Embryonic facial prominence (tissue), 1 donor: ENCODE measurements at regions not wholly inside any gene's neighbourhood (a gene's known extent, or its start where the extent isn't known, plus 50 kb on each side); places are given as distances from the start of the nearest gene placed in this dataset.
"Not testable (repeated sequence)": the region's sequence is repeated elsewhere in the genome, so short reads cannot be mapped to it uniquely, and the experiment has no call there.

Experiments used
- DNase-seq: peaks from one replicate; pipeline ENCODE4 v3.0.0-alpha.2; 2016; ENCODE audit errors: extremely low spot score

DNA sequence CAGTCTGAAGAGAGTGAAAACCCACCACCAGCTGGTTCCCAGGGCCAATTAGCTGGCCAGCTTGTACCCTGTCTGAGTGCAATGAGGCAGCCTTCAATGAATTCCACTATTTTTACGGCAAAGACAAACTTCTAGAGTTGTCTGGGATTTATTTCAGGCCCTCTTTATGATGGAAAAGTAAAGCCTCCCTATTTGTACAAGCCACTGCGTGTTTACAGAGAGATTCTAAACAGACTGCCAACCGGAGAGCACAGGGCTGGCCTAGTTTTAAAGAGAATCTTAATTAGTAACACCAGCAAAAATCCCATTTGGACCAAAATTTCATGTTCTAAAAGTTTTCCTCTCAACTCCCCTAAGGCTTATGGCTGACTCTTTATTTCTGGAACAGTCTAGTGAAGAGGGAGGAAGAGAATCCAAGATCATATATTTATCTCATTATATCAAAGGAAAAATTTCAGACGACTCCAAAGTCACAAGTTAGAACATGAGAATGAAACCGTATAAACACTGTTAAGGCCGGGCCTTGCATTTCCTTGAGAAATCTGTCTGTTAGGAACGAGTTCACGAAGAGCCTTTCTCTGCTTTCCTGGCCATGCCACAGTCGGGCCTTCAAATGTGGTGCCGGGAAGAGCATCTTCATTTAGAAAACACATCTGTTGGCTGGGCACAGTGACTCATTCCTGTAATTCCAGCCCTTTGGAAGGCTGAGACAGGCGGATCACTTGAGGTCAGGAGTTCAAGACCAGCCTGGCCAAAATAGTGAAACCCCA lies 724.6 kb upstream of the NRP1 start:
- no peak for DNase-seq

DNA sequence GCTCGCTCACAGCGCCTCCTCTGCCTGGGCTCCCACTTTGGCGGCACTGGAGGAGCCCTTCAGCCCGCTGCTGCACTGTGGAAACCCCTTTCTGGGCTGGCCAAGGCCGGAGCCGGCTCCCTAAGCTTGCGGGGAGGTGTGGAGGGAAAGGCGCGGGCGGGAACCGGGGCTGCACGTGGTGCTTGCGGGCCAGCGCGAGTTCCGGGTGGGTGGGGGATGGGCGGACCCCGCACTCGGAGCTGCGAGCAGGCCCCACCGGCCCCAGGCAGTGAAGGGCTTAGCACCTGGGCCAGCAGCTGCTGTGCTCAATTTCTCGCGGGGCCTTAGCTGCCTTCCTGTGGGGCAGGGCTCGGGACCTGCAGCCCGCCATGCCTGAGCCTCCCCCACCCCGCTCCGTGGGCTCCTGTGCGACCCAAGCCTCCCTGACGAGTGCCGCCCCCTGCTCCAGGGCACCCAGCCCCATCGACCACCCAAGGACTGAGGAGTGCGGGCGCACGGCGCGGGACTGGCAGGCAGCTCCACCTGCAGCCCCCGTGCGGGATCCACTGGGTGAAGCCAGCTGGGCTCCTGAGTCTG lies 721.0 kb upstream of the NRP1 start:
- DNase-seq = not testable (repeated sequence)

DNA sequence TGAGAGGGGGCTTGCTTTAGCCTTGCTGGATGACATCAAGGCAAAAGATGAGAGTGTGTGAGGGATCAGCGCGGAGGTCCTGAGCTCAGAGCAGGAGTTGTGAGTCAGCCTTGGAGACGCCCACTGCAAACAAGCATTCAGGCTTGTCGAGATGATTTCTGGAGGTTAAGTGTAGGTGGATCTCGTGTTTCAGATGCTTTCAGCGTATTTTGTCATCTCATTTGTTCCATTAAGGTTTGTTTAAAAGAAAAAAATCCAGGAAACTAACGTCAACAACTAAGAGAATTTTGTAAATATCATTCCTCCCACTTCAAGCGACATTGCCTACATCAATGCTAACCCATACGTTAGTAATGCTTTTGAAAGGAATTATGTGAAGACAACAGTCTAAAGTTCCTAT lies 715.4 kb upstream of the NRP1 start:
- no peak for DNase-seq

DNA sequence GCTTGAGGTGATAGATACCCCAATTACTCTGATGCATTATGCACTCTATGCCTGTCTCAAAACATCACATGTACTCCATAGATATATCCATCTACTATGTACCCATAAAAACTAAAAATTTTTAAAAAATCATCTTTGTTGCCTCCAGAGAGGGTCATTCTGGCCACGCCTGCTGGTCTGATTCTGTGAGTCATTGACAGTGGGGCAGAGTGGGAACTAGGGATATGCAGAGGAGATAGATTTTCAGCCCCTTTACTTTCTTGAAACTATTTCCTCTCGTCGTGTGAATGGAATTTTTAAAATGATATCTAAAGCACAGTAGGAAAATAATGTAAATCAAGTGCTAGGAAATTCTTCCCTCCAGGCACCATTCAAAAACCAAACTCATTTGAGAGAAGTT lies 715.0 kb upstream of the NRP1 start:
- DNase-seq = no peak

DNA sequence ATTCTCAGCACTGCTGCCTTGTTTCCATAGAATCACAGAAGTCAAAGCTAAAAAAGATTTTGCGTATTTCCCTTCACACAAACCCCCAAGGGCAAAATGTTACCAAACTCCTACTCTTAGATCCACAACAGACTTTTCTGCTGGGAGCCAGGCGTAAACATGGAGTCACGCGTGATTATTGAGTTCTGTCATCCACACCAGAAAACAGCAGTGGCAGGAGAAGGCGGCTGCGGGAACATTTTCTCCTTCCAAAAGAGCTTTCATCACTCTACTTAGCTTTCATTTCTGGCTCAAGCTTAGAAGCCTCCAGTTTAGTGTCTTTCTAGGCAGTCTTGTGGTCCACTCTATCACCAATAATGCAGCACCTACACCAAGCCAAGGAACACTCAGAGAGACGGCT lies 712.9 kb upstream of the NRP1 start:
- no peak for DNase-seq

DNA sequence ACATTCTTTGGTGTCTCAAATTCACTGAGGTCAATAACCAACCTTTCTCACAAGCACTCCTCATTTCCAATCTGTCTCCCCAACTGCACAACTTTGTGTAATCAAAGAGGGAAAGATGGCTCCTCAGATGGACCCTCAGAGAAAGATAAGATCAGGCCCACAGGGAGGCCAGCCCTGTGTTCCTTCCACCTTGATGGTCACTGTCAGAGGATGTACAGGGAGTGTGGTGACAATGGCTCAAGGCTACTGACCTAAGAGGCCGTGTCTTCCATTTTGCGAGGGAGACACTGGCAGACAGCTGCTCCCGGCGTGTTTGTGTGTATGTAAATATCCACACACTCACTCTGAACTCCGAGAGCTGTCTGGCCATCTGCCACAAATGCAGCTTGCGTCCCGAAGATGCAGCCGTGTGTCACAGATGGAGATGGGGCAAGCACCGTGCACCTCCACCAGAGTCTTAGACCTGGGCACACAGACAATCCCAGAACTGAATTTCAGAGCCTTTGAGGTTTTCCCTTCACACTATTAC lies 712.1 kb upstream of the NRP1 start:
- no peak for DNase-seq

DNA sequence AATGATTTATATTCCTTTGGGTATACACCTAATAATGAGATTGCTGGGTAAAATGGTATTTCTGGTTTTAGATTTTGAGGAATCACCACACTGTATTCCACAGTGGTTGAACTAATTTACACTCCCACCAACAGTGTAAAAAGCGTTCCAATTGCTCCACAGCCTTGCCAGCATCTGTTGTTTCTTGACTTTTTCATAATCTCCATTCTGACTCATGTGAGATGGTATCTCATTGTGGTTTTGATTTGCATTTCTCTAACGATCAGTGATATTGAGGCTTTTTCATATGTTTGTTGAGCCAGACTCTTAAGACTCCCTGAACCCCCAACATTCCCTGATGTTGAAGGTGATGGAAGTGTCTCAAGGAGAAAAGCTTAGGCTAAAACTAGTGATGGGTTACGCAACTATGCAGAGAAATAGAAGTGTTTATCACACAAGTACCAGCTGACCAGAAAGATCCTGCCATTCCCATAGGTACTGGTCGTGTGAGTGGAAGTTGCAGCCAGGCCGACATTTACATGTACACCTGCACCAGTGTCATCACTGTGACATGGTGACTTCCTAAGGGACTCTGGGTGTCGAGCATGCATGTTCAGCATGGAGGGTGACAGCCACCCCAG lies 711.2 kb upstream of the NRP1 start:
- DNase-seq = no peak

DNA sequence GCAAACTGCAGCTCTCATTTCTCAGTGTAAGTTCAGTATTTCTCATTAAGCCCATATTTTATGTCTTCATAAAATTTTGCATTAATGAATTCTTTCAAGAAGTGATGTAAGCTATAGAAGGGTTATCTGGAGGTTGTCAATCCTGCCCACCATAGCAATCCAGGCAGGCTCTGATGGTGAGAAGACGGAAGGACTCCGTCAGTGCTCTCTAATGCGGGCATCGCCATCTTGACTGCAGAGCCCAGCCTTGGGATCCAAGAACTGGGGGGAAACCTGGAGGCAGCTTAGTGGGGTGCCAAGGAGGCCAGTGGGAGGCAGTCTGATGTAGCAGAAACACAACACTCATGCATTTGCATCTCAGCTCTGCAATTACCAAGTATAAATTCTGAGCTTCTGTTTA lies 707.4 kb upstream of the NRP1 start:
- no peak for DNase-seq

DNA sequence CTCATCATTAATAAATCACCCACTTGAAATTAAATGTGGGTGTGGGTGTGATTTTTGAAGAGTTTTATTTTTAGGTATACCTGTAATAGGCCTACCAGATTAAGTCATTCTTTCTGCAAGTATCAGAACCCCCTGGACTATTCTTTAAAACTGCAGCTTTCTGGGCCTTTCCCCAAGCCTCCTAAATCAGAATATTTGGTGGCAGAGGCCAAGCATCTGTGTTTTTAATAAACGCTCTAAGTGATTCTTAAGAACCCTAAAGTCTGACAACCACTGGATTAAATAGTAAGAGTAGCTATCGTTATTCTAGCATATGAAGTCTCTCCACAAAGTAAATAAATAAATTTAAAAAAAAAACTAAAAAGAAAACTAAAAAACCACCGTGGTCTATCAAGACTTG lies 703.0 kb upstream of the NRP1 start:
- no peak for DNase-seq

DNA sequence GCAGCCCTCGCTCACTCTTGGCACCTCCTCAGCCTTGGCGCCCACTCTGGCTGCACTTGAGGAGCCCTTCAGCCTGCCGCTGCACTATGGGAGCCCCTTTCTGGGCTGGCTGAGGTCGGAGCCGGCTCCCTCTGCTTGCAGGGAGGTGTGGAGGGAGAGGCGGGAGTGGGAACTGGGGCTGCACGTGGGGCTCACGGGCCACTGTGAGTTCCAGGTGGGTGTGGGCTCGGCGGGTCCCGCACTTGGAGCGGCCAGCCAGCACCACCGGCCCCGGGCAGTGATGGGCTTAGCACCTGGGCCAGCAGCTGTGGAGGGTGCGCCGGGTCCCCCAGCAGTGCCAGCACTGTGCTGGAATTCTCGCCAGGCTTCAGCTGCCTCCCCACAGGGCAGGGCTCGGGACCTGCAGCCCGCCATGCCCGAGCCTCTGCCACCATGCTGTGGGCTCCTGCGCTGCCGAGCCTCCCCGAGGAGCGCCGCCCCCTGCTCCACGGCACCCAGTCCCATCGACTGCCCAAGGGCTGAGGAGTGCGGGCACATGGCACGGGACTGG lies 700.8 kb upstream of the NRP1 start:
- not testable (repeated sequence) for DNase-seq

DNA sequence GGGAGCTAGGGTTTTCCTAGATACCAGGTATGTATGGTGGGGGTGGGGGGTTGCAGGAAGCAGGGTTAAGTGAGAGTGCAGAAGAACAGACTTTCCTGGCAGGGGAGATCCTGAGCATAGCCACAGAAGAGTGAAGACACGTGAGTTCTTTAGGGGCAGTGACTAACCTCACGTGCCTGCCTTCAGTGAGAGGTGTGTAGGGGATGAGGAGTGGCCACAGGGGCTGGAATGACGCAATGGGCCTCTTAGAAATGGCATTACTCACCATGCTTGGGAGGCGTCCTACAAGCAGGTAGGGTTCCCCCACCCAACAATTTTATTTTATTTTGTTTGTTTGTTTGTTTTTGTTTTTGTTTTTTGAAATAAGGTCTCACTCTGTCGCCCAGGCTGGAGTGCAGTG lies 698.6 kb upstream of the NRP1 start:
- no peak for DNase-seq

DNA sequence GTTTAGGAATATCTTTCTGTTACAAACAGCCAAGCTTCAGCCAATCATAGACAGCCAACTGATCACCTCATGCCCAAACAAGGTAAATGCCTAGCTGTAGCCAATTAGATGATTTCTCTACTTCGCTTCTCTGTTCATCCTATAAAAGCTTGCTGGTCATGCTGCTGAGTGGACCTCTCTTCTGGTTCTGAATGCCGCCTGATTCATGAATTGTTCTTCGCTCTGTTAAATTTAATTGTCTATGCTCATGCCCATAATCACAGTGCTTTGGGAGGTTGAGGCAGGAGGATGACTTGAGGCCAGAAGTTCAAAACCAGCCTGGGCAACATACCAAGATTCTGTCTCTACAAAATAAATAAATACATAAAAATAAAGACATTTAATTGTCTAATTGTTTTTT lies 698.1 kb upstream of the NRP1 start:
- no peak for DNase-seq

DNA sequence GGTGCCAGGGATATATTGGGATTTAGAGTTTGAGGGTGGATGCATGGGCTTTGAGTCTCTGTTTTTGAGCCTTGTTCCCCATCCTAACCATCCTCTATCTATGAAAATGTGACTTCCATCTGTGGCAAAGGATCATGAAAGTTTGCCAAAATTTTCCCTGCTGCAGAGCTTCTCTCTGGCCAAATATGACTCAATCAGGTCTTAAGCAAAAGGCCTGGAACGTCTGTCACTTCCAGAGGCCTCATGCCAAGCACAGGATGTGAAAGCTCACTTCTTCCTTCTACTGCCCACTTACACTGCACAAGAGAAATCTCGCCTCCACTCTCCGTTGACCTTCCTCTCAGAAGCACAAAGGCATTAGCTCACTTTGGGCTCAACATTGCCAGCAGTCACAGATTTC lies 696.9 kb upstream of the NRP1 start:
- no peak for DNase-seq

DNA sequence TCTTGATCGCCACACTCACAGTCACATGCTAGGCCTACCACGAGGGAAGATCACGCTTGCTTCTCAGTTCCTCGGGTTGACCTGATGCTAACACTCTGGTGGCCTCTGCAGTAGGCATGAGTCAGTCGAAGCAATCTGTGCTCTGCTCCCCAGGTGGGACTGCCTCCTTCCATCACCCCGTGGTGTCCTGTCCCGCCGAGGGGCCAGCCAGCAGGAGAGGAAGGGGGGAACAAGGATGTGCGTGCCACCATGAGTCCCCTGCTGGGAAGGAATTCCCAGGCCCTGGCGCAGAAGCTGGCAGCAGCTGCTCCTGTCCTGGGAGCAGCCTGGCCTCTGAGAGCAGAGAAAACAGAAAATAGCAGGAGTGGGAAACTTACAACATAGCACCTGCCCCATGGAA lies 695.0 kb upstream of the NRP1 start:
- no peak for DNase-seq

DNA sequence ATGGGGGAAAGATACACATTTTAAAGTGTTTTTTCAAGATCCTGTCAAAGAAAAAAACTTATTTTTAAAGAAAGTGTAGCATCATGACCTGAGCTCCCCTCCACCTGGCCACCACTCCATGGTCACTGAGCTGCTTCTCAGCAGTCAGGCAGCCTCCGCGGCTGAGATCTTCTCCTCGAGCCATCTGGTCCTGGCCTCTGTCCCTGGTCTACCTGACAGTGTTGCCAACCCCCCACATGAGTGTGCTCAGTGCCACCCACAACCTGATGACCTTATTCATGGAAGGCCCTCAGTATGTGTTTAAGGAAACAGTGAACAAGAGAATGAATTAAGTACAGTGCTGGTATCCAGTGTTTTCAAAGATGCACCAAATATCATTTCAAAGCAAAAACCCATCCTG lies 694.5 kb upstream of the NRP1 start:
- DNase-seq = no peak

DNA sequence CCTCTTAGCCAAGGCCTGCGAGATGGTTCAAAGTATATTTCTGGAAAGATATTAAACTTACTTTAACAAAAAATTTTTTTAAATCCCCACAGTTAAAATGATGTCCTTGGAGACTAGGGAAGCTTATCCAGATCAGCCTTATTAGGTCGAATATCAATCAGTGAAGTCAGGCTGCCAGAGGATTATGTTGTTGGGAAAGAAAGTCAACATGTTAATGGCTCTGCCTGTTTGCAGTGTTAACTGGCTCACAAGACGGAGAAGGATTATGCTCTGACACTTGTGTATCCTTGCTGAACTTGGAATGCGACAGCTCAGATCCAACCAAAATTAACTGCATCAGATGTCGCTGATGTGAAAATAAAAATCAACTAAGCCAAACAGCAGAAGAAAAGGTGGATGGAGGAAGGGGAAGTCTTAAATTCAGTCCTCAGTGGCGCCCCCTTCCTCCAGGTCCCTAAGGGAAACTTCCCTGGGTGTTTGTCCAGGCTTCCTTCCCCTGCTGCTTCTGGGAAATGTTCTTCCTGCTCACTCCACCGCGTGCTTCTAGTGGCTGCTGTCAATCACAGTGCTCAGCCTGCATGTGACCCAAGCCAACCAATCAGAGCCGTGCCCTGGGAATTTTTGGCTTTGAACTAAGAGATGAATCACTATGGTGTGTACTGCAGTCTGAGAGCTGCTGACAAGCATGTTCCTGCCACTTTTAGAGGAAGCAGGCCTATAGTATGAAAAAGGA lies 690.4 kb upstream of the NRP1 start:
- no peak for DNase-seq

DNA sequence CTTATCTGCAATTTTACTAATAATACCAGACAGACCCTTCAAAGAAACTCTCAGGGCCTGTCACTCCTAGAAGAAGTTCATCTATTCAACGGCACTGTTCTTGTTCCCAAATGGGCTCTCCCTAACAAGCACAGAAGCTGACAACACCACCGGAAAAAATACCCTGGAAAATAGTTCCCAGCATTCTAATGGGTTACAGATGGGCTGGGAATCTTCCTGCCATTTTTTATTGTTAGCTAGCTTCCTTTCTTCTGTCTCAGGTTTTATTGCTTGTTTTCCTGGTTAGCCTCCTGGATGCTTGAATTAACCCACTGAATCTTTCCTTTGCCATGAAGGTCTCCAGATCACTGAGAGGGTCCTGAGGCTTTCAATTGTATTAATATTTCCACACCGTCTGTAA lies 689.8 kb upstream of the NRP1 start:
- no peak for DNase-seq

DNA sequence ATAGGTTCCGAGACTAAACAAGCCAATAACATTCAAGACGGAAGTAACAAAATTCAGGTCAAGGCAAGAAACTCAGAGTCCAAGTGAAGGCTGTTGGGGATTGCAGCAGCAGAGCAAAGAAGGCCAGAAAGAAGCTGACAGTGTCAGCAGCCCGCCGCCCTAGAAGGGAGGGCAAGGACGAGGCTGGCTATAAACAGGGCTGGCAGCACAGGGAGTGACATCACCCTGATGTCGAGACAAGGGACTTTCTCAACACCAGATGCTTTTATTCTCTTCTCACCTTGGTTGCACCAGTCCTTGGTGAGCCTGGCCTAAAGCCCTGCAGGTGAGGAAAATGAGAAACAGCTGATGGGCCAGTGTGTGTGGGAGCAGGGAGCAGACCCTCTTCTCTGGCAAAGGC lies 687.7 kb upstream of the NRP1 start:
- no peak for DNase-seq

DNA sequence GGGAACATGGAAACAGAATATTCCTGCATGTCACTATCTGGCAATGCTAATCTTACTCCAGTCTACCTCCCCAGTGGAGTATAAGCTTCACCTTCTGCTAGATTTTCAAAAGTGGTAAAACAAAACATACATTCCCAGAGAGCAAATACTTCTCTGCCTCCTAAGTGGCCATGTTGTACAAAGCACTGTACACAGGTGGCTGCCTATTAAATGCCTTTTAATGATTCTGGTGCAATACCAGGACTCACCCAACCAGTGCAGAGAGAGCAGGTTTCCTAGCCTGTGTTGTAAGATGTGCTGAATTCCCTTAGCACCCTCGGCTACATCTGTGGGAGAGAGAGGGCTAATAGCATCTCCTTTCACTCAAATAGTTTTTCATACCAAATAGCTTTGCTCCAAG lies 684.3 kb upstream of the NRP1 start:
- DNase-seq = no peak

DNA sequence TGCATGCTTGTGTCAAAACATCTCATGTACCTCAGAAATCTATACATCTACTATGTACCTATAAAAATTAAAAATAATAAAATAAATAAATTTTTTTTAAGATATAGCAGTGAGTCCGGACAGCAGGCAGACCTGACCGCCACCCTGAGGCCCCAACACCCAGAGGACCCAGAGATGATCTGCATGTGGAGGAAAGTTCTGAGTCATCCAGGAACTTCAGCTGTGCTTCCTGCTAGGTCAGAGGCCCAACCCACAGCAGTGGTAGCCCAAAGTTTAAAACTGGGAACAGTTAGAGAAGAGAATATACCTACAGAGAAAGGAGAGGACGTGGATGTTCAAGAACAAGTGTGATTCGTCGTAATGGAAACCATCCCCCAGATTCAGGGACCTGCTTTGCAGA lies 683.7 kb upstream of the NRP1 start:
- no peak for DNase-seq

DNA sequence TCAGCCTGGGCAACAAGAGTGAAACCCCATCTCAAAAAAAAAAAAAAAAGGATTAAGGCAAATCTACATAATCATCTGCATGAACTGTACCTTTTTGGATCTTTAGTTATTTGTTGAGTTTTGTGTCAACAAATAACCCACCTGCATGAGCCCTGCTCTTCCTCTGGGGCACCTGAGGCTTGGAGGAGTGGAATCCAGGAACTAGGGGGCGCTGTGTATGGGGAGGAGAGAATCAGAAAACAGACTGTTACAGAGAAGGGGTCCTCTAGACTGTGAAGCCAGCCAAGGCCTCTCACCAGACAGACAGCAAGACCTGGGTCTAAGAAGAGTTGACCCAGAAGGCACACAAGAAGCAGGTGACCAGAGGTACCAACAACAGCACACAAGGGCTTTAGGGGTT lies 682.8 kb upstream of the NRP1 start:
- no peak for DNase-seq

DNA sequence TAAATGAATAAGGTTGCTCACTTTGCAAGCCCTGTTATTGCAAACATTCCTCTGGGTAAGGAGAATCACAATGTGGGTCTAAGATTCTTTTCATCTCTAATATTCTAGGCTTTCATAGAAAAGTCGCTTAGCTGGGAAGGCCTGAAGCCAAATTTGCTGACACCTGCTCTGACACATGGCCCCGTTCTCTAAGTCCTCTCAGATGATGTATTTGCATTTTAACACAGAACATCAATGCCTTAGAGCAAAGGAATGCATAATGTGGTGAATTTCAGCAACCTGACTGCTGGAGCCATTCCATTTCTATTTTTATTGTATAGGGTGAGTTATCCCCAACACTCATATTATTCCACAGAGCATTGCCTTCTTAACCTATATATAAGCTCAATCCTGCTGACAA lies 682.1 kb upstream of the NRP1 start:
- DNase-seq = no peak
